ENCODE measurements at regions not wholly inside any gene's neighbourhood (a gene's known extent, or its start where the extent isn't known, plus 50 kb on each side); places are given as distances from the start of the nearest gene placed in this dataset.
"Not testable (repeated sequence)": the region's sequence is repeated elsewhere in the genome, so short reads cannot be mapped to it uniquely, and the experiment has no call there.

GRCh38 chr4:112083587-112084347 is 61.5 kb upstream of the FAM241A start:
- DNase-seq (ENCODE audit: low read depth in 3 of 3, low spot score in 2 of 3), result no peak

- DNase-seq (ENCODE audit: low read depth in 3 of 3, low spot score in 2 of 3), result no peak
These were observed 59.9 kb upstream of the FAM241A start for GRCh38 chr4:112085156-112086035.

- no peak for DNase-seq (ENCODE audit: low read depth in 3 of 3, low spot score in 2 of 3)
These were observed 59.2 kb upstream of the FAM241A start for GRCh38 chr4:112086036-112086434.

GRCh38 chr4:112086661-112087060 is 58.6 kb upstream of the FAM241A start:
- not testable (repeated sequence) for DNase-seq (ENCODE audit: low read depth in 3 of 3, low spot score in 2 of 3)

- not testable (repeated sequence) for DNase-seq (ENCODE audit: low read depth in 3 of 3, low spot score in 2 of 3)
These were observed 52.9 kb upstream of the FAM241A start for GRCh38 chr4:112092330-112092729.

GRCh38 chr4:112093636-112094202 is 51.5 kb upstream of the FAM241A start:
- DNase-seq (ENCODE audit: low read depth in 3 of 3, low spot score in 2 of 3), result no peak

- DNase-seq (ENCODE audit: low read depth in 3 of 3, low spot score in 2 of 3), result no peak
These were observed 50.9 kb upstream of the FAM241A start for GRCh38 chr4:112094330-112094729.
